ENCODE measurements at regions not wholly inside any gene's neighbourhood (a gene's known extent, or its start where the extent isn't known, plus 50 kb on each side); places are given as distances from the start of the nearest gene placed in this dataset.

- Histone ChIP-seq H3K9me3 (no peaks in the 10 kb centered on the region), H3K4me3 (no peak overlapping the region), H3K27ac (no peak overlapping the region), H3K4me1 (no peaks in the 10 kb centered on the region), H3K27me3 (no peaks in the 10 kb centered on the region), H3K36me3 (no peaks in the 10 kb centered on the region)
- no peak for DNase-seq
- TF ChIP-seq POLR2AphosphoS5 (IDR thresholded peaks at IDR 0.05), result no peak
- no peak for TF ChIP-seq POLR2A (IDR thresholded peaks at IDR 0.05)
- TF ChIP-seq EP300 (IDR thresholded peaks at IDR 0.05; ENCODE audit: low read depth), result no peak
- no peak for TF ChIP-seq CTCF (IDR thresholded peaks at IDR 0.05)
- intact Hi-C loops (cut with DNase I; ENCODE audit: low total_unique reads) (no loop called here), in situ Hi-C loops (cut with MboI; ENCODE audit: low pct_ligation_motif_present in 1 of 4, low pct_unique_long_range_greater_than_20kb in 1 of 4, low sequenced_read_pairs in 3 of 4) (no loop called here)
- WGBS, 2 donors (ENCODE audit: low coverage in 1 of 2), result 66 to 87% methylated on average over 1 of the region's 1 CpG
These were observed 233.8 kb downstream of the MTRR start for GRCh38 chr5:8102714-8103113.

- in situ Hi-C loops (cut with MboI; ENCODE audit: low pct_ligation_motif_present in 1 of 4, low pct_unique_long_range_greater_than_20kb in 1 of 4, low sequenced_read_pairs in 3 of 4) (no loop called here), intact Hi-C loops (cut with DNase I; ENCODE audit: low total_unique reads) (no loop called here)
- Histone ChIP-seq H3K27me3 (no peaks in the 10 kb centered on the region), H3K4me3 (no peak overlapping the region), H3K9me3 (no peaks in the 10 kb centered on the region), H3K4me1 (peaks cover 0 to 3% (median 0%) of the 10 kb centered on the region in 4 donors), H3K36me3 (no peaks in the 10 kb centered on the region), H3K27ac (peak overlapping the region in 1 of 4 donors; percentile 33)
- no peak for TF ChIP-seq CTCF (IDR thresholded peaks at IDR 0.05)
- TF ChIP-seq POLR2A (IDR thresholded peaks at IDR 0.05), result no peak
- TF ChIP-seq POLR2AphosphoS5 (IDR thresholded peaks at IDR 0.05), result no peak
- TF ChIP-seq EP300 (IDR thresholded peaks at IDR 0.05; ENCODE audit: low read depth), result no peak
- WGBS, 2 donors (ENCODE audit: low coverage in 1 of 2), result 51 to 56% methylated on average over 1 to 3 of the region's 3 CpGs
- DNase-seq, result peak; percentile 11
These were observed 245.8 kb downstream of the MTRR start for GRCh38 chr5:8114597-8115266.

- no peak overlapping the region for H3K27ac ChIP-seq
- TF ChIP-seq POLR2AphosphoS5 (IDR thresholded peaks at IDR 0.05) (no peak), EP300 (IDR thresholded peaks at IDR 0.05; ENCODE audit: low read depth) (no peak), POLR2A (IDR thresholded peaks at IDR 0.05) (no peak), CTCF (IDR thresholded peaks at IDR 0.05) (no peak)
- no peak overlapping the region for H3K4me3 ChIP-seq
- intact Hi-C loops (cut with DNase I; ENCODE audit: low total_unique reads), result no loop called here
- WGBS, 2 donors (ENCODE audit: low coverage in 1 of 2), result 43 to 60% methylated on average over 1 to 3 of the region's 3 CpGs
- no peaks in the 10 kb centered on the region for H3K9me3 ChIP-seq
- no peak for DNase-seq
- no peaks in the 10 kb centered on the region for H3K4me1 ChIP-seq
- in situ Hi-C loops (cut with MboI; ENCODE audit: low pct_ligation_motif_present in 1 of 4, low pct_unique_long_range_greater_than_20kb in 1 of 4, low sequenced_read_pairs in 3 of 4), result no loop called here
- no peaks in the 10 kb centered on the region for H3K36me3 ChIP-seq
- H3K27me3 ChIP-seq, result no peaks in the 10 kb centered on the region
These were observed 254.6 kb downstream of the MTRR start for GRCh38 chr5:8123559-8123958.

- intact Hi-C loops (cut with DNase I; ENCODE audit: low total_unique reads), result no loop called here
- Histone ChIP-seq H3K4me3 (no peak overlapping the region), H3K4me1 (peaks cover 0 to 9% (median 2%) of the 10 kb centered on the region in 4 donors), H3K36me3 (no peaks in the 10 kb centered on the region), H3K27ac (no peak overlapping the region), H3K9me3 (no peaks in the 10 kb centered on the region), H3K27me3 (no peaks in the 10 kb centered on the region)
- WGBS, 2 donors (ENCODE audit: low coverage in 1 of 2), result 80 to 87% methylated on average over 5 of the region's 5 CpGs
- in situ Hi-C loops (cut with MboI; ENCODE audit: low pct_ligation_motif_present in 1 of 4, low pct_unique_long_range_greater_than_20kb in 1 of 4, low sequenced_read_pairs in 3 of 4), result no loop called here
- TF ChIP-seq POLR2A (IDR thresholded peaks at IDR 0.05) (no peak), POLR2AphosphoS5 (IDR thresholded peaks at IDR 0.05) (no peak), EP300 (IDR thresholded peaks at IDR 0.05; ENCODE audit: low read depth) (no peak), CTCF (IDR thresholded peaks at IDR 0.05) (no peak)
- no peak for DNase-seq
These were observed 265.7 kb downstream of the MTRR start for GRCh38 chr5:8134609-8135008.

Measured in transverse colon (tissue), 4 donors.